CD4-positive, alpha-beta T cell treated with Interleukin-15 for 4 hours (primary cell): ENCODE measurements at regions not wholly inside any gene's neighbourhood (a gene's known extent, or its start where the extent isn't known, plus 50 kb on each side); places are given as distances from the start of the nearest gene placed in this dataset.

ENCODE experiments used
- DNase-seq: peaks from one replicate; pipeline ENCODE4 v3.0.0-alpha.2; 2020; ENCODE audit warnings: low spot score

DNA sequence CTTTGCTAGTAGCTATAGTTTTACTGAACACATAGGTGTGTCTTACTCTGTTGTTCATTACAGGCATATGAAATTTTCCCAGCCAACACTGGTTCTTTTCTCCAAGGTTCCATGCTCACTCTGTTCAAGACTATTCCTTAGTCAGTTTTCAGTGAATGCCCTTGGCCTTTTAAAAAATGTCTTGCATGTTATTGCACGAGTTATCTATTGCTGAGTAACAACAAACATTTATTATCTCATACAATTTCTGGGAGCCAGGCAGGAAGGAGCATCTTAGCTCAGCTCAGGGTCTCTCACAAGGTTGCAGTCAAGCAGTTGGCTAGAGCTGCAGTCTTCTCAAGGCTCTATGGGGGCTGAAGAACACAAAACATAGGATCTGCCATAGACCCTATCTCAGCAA, 223.5 kb downstream of the BTG1 start:
- no peak for DNase-seq

DNA sequence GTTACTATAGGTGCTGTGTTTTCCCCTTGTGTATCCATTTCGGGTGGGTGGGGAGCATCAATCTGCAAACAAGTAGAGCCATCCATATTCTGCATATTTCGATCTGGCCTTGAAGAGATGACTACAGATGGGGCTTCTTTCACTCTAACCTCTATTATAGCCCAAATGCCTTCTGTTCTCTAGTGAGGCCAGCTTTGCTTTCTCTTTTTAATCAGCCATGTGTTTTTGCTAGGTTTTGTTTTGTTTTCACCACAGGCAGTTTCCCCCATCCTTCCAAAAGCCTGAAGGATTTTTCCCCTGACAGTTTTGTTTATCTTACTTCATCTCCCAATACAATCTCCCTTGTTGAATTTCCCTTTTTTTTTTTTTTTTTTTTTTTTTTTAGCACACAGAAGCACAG, 224.1 kb downstream of the BTG1 start:
- no peak for DNase-seq

DNA sequence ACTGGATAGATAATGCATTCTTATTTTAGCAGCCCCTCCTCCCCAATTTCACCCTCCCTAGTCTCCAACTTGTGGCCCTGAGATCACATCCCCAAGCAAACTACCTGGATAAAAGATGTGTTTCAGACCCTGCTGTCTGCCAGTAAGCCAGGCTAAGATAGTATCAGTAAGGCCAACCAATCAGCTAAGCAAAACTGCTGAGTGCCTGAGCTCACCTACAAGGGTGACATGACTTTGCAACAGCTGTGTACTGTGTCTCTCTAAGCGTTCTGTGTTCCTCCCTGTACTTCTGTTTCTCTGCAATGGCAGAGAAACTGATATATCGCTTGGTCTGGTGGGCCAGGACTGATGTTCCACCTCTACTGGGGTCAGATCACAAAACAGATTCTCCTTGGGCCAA, 224.9 kb downstream of the BTG1 start:
- no peak for DNase-seq

DNA sequence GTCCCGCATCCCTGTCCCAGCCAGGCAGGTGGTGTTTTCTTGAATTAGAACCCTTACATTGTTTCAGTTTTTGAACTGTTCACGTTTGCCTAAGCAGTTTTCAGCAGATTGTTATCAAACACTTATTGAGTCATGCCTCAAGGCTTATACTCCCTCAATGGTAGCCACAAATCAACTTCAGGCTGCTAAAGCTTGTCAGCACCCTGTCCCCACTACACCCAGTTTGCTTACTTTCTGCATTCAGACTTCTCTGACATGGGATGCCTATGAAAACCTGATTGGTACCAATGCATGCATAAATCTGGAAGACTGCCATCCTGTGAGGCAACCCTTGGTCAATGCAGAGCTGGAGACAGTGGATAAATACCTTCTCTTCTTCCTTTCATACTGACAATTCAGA, 225.4 kb downstream of the BTG1 start:
- peak; percentile 4 for DNase-seq

DNA sequence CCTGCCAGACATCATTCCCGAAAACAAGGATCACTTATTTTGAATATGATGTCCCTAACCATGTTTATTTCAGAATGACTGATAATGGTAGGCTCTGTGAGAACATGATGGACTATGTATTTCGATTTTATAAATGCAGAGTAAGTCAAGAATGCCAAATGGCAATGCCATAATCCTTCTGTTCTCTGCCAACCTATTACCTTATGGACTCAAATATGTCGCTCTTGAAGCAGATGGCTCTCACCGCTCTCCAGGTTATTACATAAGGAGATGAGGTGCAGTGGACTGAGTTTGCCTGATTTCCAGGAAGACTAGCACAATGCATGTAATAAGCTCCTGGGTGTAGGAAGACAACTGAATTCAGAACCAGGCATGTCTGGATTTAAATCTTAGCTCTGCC, 227.2 kb downstream of the BTG1 start:
- DNase-seq = no peak

DNA sequence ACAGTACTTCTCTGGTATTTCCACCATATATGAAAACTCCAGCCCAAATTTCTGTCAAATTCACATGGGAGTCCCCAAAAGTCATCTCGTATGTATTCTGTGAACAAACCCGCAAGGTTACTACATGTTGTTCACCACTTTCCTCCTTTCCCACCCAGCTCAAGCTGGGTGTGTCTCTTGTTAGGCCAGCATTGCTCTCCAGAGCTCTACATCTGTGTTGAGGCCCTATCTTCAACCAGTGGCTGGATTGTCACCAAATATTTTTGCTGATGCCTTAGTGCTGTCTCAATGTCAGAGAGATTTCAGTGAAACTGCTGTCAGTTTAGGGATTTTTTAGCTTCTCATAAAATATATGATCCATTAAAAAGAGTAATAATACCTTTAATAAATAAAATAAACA, 230.9 kb downstream of the BTG1 start:
- DNase-seq = no peak

DNA sequence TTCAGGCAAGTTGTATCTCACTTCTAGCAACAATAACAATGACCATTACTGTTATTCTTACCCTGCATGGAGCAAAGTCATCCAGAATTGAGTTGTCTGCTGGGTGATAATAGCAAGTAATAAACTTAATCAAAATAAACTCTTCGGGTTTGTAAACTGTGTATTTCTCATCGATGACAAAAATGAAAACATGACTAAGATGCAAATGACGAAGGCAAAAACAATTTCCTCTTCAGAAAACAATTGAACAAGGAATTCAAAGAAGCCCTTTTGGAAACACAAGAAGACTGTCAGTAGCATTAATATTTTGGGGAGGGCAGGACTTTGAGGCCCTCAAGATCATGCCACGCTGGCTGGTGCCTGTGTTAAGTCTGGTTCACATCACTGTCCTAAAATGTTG, 232.0 kb downstream of the BTG1 start:
- DNase-seq = no peak

DNA sequence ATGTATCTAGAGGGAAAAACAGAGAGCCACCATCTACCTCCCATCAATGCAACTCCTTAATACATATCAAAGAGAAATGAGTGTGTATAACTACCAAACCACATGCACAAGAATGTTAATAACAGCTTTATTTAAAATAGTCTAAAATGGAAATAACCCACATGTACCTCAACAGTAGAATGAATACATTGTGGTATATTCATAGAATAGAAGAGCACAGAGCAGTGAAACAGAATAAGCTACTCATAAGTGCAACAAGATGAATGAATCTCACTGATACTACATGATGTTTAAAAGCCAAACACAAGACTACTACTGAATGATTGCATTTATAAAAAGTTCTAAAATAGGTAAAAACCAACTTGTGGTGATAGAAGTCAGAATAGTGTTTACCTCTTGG, 232.5 kb downstream of the BTG1 start:
- DNase-seq = no peak

DNA sequence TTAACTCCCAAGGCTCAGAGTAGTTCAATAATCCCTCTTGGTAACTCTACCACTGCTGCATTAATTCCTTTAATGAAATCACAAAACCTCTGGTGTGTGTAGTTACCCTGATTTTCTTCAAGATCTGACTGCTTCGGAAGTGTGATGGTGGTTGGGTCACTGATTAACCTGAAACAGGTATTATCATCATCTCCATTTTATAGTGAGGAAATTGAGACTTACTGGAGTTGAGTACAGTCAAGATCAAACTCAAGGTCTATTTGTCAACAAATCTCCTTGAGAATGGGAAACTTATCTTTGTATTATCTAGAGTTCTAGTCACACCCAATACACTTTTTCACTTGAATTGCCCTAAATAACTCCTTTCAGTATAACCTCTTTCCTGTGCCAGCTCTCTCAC, 233.5 kb downstream of the BTG1 start:
- DNase-seq = no peak

DNA sequence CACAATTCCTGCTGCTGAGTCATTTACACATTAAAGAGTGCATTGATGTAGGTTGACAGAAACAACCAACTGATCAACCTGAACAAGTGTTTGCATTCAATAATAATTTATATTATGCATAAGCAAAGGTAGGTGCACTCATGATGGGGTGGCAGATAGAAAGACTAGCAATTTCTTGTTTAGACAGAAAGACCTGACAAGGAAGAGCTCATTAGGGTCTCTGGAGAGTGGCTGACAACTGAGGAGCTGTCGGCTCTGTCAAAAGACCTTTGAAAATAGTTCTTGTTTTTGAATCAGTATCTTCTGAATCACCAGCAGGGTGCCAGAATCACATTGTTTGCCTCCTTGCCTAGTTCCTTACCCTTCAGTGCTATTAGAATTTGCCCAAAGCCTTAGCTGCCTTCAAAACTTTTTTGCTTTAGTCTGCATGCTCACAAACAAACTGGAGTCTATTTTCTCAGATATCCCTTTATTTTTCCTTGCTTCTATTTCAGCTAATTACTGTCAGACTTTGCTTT, 234.7 kb downstream of the BTG1 start:
- no peak for DNase-seq

DNA sequence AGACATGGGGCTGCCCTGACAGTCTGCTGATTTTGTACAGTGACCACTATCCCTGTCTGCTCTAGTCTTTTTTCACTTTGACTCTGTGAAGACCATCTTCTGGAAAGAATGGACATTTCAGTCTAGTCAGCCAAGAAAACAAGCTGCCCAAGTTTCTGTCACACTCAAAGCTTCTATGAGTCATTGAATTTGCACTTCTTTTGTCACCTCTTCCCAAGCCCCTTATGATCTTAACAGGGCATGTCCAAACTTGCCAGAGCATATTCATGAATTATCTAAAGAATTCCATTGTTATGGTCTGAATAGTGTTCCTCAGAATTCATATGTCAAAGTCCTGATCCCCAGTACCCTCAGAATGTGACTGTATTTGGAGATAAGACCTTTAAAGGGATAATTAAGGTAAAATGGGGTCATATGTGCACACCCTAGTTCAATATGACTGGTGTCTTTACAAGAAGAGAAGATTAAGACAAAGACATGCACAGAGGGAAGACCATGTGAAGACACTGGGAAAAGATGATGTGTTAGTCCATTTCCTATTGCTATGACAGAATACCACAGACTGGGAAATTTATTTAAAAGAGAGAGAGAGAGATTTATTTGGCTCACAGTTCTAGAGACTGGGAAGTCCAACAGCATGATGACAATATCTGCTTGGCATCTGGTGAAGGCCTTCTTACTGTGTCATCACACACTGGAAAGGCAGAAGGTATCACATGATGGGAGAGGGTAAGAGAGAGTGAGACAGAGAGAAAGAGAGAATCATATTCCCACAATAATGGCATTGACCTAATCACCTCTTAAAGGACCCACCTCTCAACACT, 242.6 kb downstream of the BTG1 start:
- no peak for DNase-seq

DNA sequence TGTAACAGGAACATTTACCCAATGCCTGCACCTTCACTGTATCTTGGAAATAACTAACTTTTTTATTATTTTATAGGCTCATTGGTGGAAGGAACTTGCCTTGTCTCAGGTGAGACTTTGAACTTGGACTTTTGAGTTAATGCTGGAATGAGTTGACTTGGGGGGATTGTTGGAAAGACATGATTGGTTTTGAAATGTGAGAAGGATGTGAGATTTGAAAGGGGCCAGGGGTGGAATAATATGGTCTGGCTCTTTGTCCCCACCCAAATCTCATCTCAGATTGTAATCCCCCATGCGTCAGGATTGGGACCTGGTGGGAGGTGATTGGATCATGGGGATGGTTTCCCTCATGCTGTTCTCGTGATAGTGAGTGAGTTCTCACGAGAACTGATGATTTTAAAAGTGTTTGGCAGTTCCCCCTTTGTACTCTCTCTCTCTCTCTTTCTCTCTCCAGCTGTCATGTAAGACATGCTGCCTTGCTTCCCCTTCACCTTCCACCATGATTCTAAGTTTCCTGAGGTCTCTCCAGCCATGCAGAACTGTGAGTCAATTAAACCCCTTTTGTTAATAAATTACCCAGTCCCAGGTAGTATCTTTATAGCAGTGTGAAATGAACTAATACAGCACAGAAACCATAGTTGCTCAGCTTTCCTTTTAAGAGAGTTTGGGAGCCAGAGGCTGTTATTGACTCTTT, 244.1 kb downstream of the BTG1 start:
- DNase-seq = no peak

DNA sequence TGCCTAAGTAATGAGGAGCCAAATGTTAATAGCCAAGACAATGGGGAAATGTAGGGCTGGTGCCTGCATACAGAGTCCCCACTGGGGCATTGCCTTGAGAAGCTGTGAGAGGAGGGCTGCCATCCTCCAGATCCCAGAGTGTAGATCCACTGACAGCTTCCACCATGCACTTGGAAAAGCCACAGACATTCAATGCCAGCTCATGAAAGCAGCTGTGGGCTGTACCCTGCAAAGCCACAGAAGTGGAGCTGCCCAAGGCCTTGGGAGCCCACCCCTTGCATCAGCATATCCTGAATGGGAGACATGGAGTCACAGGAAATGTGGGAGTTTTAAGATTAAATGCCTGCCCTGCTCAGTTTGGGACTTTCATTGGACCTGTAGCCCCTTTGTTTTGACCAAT, 244.7 kb downstream of the BTG1 start:
- DNase-seq = no peak

DNA sequence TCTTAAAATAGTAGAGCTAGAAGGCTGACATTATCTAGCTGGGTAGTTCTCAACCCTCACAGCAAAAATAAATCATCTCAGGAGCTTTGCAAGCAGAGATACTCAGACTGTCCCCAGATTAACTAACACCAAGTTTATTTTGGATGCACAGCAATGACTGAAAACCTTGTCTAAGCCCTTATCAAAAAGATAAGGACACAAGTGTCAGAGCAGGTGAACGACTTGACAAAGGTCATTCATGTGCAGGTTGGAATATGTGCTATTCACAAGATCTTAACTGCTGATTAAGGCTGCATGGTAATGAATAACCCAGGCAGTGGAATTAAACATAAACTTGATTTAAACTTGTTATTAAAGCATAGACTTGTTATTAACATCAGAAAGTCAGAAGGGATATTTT, 246.6 kb downstream of the BTG1 start:
- no peak for DNase-seq

DNA sequence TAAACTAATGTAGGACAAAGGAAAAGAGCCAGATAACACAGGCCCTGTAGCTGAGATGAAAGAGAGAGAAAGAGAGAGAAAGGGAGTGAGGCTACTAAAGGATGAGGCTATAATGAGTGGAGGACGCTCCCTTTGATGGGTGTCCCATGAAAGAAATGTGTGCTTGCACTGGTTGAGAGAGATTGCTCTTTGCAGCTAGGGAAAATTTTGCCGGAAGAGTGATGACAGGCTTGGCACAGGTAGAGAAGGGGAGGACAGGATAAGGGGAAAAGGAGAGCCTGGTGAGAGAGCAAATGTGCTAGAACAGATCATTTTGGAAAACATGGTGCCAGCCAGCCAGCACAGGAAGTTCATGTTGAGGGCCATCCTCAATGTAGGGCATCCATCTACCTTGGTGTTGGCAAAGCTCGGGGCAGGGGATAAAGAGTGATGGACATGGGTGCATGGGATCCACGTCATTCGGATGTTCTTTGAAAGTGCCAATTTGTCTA, 248.6 kb downstream of the BTG1 start:
- no peak for DNase-seq

DNA sequence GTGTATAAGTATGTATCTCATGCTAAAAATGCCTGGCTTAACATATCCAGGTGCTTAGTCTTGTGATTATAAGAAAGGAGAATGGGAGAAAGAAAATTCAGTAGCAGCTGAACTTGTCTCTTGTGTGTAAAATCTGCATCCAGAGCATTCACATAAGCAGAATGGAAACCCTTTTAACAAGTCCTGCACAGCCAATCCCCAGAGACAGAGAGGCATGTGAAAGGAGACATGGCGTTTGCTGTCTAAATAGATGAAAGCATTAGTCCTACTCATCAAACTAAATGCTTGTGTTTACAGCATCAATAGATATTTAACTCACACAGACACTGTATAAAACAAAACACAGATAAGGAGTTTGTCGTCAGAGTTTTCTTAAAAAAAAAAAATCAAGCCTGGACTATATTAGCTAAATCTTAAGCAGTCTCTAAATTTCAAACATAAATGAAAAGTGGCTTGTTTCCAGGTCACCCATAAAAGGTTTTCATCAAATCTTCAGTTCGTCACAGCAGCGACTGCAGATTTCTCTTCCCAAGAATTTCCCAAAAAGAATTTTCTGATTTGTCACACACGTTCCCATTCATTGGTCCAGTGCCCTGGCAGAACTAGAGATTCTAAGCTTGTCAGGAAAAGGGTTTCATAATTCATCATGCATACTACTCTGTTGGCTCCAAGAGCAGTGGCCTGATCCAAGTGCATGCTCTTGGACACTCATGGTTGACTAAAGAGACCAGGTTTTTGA, 249.2 kb downstream of the BTG1 start:
- no peak for DNase-seq

DNA sequence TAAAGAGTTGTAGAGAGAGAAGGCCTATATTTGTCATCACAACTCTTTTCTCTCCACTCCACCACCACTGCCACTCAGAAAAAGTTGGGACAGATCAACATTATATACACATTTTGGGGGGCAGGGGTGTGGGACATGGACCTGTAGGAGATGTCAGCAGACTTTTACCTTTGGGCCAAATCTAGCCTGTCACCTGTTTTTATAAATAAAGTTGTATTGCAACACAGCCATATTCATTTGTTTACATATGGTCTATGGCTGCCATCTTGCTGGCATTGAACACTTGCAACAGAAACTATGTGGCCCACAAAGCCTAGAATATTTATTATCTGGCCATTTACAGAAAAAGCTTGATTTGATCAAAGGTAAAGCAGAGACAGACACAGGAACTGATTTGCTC, 250.7 kb downstream of the BTG1 start:
- no peak for DNase-seq

DNA sequence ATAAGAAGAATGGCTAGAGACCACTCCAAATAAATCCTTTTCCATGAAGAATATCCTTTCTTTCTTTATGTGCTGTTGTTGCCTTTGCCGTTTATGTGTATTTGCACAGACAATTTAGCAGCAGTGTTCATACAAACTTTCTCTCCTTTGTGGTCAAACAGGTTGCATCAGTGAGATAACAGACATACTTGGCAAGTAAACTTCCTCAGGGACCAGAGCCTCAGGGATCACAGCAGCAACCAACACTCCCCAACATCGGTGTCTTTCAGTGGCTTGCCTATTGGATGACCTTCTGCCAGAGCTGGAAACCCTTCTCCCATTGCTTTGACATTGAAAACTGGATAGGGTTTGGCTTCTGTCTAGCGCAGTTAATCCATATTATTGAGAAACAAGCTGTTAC, 252.2 kb downstream of the BTG1 start:
- DNase-seq = no peak

DNA sequence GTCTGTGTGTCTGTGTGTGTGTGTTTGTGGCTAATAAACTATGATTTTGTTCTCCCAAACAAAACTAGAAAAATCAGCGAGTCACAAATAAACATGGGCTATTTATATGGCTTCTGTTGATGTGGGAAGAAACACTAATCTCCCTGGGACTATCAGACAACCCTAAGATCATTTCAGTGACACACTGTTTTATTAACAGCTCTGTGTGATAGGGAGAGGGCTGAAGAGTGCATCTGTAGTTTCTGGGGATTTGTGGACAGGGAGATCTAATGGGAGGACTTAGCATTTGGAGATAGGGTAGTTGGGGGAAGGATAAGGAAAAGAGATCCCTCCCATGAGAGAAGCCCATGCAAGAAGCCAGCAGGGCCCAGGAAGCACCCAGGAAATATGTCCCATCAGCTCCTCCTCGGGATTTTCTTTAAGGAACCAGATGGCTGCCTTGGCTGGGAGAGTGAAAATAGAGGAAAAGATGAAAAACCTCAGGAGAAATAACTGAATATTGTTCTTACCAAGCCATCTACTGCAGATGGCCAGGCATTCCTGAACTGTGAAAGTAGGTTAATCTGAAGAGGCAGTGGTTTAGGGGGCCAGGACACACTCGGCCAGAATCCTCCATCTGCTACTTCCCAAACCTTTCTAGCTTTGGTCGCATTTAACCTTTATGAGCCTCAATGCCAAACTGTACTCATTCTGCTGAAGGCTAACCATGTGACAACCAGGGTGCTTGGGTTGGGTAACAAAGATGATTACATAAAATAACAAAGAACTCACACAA, 253.4 kb downstream of the BTG1 start:
- no peak for DNase-seq

DNA sequence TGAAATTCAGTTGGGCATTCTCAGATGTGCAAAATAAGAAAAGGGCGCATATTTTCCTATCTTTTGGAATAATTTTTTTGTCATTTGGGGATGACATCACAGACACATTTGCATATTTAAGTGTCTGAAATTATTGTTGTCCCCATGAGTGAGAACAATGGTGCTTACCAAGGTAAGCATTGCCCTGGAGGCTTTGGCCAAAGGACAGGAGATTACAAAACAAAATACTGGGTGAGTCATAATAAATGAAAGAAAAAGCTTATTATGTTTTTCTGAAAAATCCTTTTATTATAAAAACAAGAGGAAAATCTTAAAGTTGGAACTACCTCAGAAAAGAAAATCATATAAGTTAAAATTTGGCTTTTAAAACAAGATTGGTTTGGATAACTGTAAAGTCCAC, 254.9 kb downstream of the BTG1 start:
- DNase-seq = no peak

DNA sequence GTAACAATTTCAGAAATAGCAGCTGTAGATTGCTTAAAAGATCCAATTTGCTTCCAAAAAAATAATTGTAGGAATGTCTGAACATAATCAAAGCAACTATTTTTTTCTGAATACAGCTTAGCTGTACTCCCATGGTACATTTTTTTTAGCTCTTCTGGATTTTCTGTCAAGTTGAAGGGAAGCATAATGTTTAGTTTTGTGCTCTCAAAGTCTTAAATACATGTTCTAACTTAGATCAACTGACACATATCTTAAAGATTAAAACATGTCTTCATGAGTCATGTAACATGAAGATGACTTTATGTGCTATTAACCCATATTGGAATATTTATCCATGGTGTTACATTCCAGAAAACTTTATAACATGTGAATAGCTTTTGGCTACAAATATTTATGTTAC, 255.7 kb downstream of the BTG1 start:
- no peak for DNase-seq

DNA sequence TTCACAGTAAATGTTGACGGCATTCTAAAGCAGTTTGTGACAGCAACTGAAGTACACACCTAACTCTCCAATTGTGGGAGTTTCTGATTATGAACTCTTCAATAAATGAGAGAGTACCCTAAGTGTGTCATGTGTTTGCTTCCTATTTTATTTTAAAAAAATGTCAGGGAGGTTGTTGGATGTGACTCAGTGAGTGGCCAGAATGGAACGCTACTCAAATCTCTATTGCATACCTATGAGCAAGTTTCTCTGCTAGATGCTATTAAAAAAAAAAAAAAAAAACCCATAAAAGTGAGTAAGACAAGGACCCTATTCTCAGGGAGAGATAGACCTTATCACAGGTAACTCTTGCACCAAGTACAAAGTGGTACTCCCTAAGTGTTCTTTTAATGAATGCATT, 256.6 kb downstream of the BTG1 start:
- no peak for DNase-seq
